ENCODE measurements at regions not wholly inside any gene's neighbourhood (a gene's known extent, or its start where the extent isn't known, plus 50 kb on each side); places are given as distances from the start of the nearest gene placed in this dataset.

- no peak overlapping the region for H3K27ac ChIP-seq
- TF ChIP-seq CTCF (IDR thresholded peaks at IDR 0.05) (no peak), POLR2A (IDR thresholded peaks at IDR 0.05) (no peak)
- no peaks in the 10 kb centered on the region for H3K27me3 ChIP-seq
- H3K4me1 ChIP-seq, result no peaks in the 10 kb centered on the region
- H3K9me3 ChIP-seq, result no peaks in the 10 kb centered on the region
- H3K36me3 ChIP-seq, result no peaks in the 10 kb centered on the region
- no peak for DNase-seq
- no peak overlapping the region for H3K4me3 ChIP-seq
Measured at GRCh38 chr3:106913111-106913698, 464.0 kb upstream of the CCDC54 start.

- H3K27me3 ChIP-seq, result no peaks in the 10 kb centered on the region
- no peaks in the 10 kb centered on the region for H3K4me1 ChIP-seq
- TF ChIP-seq POLR2A (IDR thresholded peaks at IDR 0.05), result no peak
- no peak for TF ChIP-seq CTCF (IDR thresholded peaks at IDR 0.05)
- H3K36me3 ChIP-seq, result no peaks in the 10 kb centered on the region
- H3K9me3 ChIP-seq, result no peaks in the 10 kb centered on the region
- no peak overlapping the region for H3K27ac ChIP-seq
- DNase-seq, result no peak
- H3K4me3 ChIP-seq, result no peak overlapping the region
Measured at GRCh38 chr3:106913966-106914365, 463.3 kb upstream of the CCDC54 start.

- Histone ChIP-seq H3K36me3 (no peaks in the 10 kb centered on the region), H3K9me3 (no peaks in the 10 kb centered on the region), H3K27ac (no peak overlapping the region), H3K4me3 (no peak overlapping the region), H3K4me1 (no peaks in the 10 kb centered on the region), H3K27me3 (no peaks in the 10 kb centered on the region)
- TF ChIP-seq CTCF (IDR thresholded peaks at IDR 0.05) (no peak), POLR2A (IDR thresholded peaks at IDR 0.05) (no peak)
- no peak for DNase-seq
Measured at GRCh38 chr3:106920609-106921008, 456.6 kb upstream of the CCDC54 start.

- Histone ChIP-seq H3K4me3 (no peak overlapping the region), H3K27me3 (no peaks in the 10 kb centered on the region), H3K9me3 (no peaks in the 10 kb centered on the region), H3K4me1 (no peaks in the 10 kb centered on the region), H3K27ac (no peak overlapping the region), H3K36me3 (no peaks in the 10 kb centered on the region)
- TF ChIP-seq POLR2A (IDR thresholded peaks at IDR 0.05), result no peak
- no peak for DNase-seq
Measured at GRCh38 chr3:106929081-106929480, 448.2 kb upstream of the CCDC54 start.

- no peaks in the 10 kb centered on the region for H3K36me3 ChIP-seq
- DNase-seq, result no peak
- no peak overlapping the region for H3K27ac ChIP-seq
- H3K4me3 ChIP-seq, result no peak overlapping the region
- no peaks in the 10 kb centered on the region for H3K27me3 ChIP-seq
- TF ChIP-seq CTCF (IDR thresholded peaks at IDR 0.05), result no peak
- TF ChIP-seq POLR2A (IDR thresholded peaks at IDR 0.05), result no peak
- H3K4me1 ChIP-seq, result no peaks in the 10 kb centered on the region
- H3K9me3 ChIP-seq, result no peaks in the 10 kb centered on the region
Measured at GRCh38 chr3:106930086-106930485, 447.2 kb upstream of the CCDC54 start.

- H3K9me3 ChIP-seq, result no peaks in the 10 kb centered on the region
- no peak overlapping the region for H3K4me3 ChIP-seq
- no peaks in the 10 kb centered on the region for H3K27me3 ChIP-seq
- no peaks in the 10 kb centered on the region for H3K36me3 ChIP-seq
- H3K4me1 ChIP-seq, result no peaks in the 10 kb centered on the region
- H3K27ac ChIP-seq, result no peak overlapping the region
- DNase-seq, result no peak
- TF ChIP-seq CTCF (IDR thresholded peaks at IDR 0.05) (no peak), POLR2A (IDR thresholded peaks at IDR 0.05) (no peak)
Measured at GRCh38 chr3:106931904-106932303, 445.3 kb upstream of the CCDC54 start.

Measured in Peyer's patch (tissue), 4 donors.